ENCODE measurements at regions not wholly inside any gene's neighbourhood (a gene's known extent, or its start where the extent isn't known, plus 50 kb on each side); places are given as distances from the start of the nearest gene placed in this dataset.

- POLR2A ChIA-PET: no interaction called here
- CTCF ChIA-PET: no interaction called here
- TF ChIP-seq ZSCAN16 (tag by site-specific recombination; IDR thresholded peaks at IDR 0.05) (no peak), PRDM1 (tag by site-specific recombination; IDR thresholded peaks at IDR 0.05) (no peak), ZBTB21 (tag by site-specific recombination; IDR thresholded peaks at IDR 0.05) (no peak), ZNF311 (tag by site-specific recombination; IDR thresholded peaks at IDR 0.05; ENCODE audit: borderline replicate concordance) (no peak), PRDM10 (tag by site-specific recombination; IDR thresholded peaks at IDR 0.05) (no peak), ZNF626 (tag by site-specific recombination; IDR thresholded peaks at IDR 0.05) (no peak)
Measured at GRCh38 chr14:98186140-98186539, 1085.9 kb downstream of the BCL11B start.

GRCh38 chr14:98187281-98187680 lies 1084.7 kb downstream of the BCL11B start:
- ChIA-PET POLR2A (no interaction called here), CTCF (interaction anchor here (0.7 kb wide), 1 partner anchor 453 kb away, joined by 3 read pairs; no protein-coding TSS in a partner anchor)
- H3K27ac ChIP-seq (ENCODE audit: extremely low read depth, low read depth, low read length): no peak overlapping the region
- H3K9me3 ChIP-seq (ENCODE audit: control insufficient read depth, insufficient read depth, low read depth, low read length): no peaks in the 10 kb centered on the region
- H3K36me3 ChIP-seq (ENCODE audit: control insufficient read depth in 2 of 2, insufficient read depth in 1 of 2, low read length in 2 of 2): no peaks in the 10 kb centered on the region
- no peak overlapping the region for H3K4me3 ChIP-seq (ENCODE audit: low read depth, low read length)
- no peak for TF ChIP-seq ZNF398 (tag by site-specific recombination; IDR thresholded peaks at IDR 0.05)
- no peak for TF ChIP-seq SETDB1 (IDR thresholded peaks at IDR 0.05; ENCODE audit: insufficient read length, low read length)
- TF ChIP-seq HOXD13 (CRISPR knock-in tag; IDR thresholded peaks at IDR 0.05; ENCODE audit: borderline replicate concordance): no peak
- TF ChIP-seq ZXDB (tag by site-specific recombination; IDR thresholded peaks at IDR 0.05): no peak
- no peak for TF ChIP-seq ZNF140 (tag by site-specific recombination; IDR thresholded peaks at IDR 0.05)
- TF ChIP-seq ZBTB26 (tag by site-specific recombination; optimal IDR thresholded peaks at IDR 0.05): no peak
- TF ChIP-seq ZNF76 (tag by site-specific recombination; IDR thresholded peaks at IDR 0.05; ENCODE audit: borderline replicate concordance, low read depth): no peak
- no peak for TF ChIP-seq ZNF521 (tag by site-specific recombination; IDR thresholded peaks at IDR 0.05)
- no peak for TF ChIP-seq HOXA7 (CRISPR knock-in tag; IDR thresholded peaks at IDR 0.05; ENCODE audit: borderline replicate concordance)
- H3K4me1 ChIP-seq (ENCODE audit: control insufficient read depth, insufficient read depth, low read length): no peaks in the 10 kb centered on the region

More at GRCh38 chr14:98186140-98186539, 1085.9 kb downstream of the BCL11B start:
- Histone ChIP-seq H3K4me3 (ENCODE audit: low read depth, low read length) (no peak overlapping the region), H3K36me3 (ENCODE audit: control insufficient read depth in 2 of 2, insufficient read depth in 1 of 2, low read length in 2 of 2) (no peaks in the 10 kb centered on the region), H3K27ac (ENCODE audit: extremely low read depth, low read depth, low read length) (no peak overlapping the region), H3K9me3 (ENCODE audit: control insufficient read depth, insufficient read depth, low read depth, low read length) (no peaks in the 10 kb centered on the region), H3K4me1 (ENCODE audit: control insufficient read depth, insufficient read depth, low read length) (no peaks in the 10 kb centered on the region)

- no peaks in the 10 kb centered on the region for H3K9me3 ChIP-seq (ENCODE audit: control insufficient read depth, insufficient read depth, low read depth, low read length)
- H3K36me3 ChIP-seq (ENCODE audit: control insufficient read depth in 2 of 2, insufficient read depth in 1 of 2, low read length in 2 of 2): no peaks in the 10 kb centered on the region
- H3K27ac ChIP-seq (ENCODE audit: extremely low read depth, low read depth, low read length): no peak overlapping the region
- H3K4me3 ChIP-seq (ENCODE audit: low read depth, low read length): no peak overlapping the region
- POLR2A ChIA-PET: no interaction called here
- TF ChIP-seq HOXA7 (CRISPR knock-in tag; IDR thresholded peaks at IDR 0.05; ENCODE audit: borderline replicate concordance): no peak
- TF ChIP-seq ZNF777 (tag by site-specific recombination; IDR thresholded peaks at IDR 0.05; ENCODE audit: borderline replicate concordance): no peak
- no peak for TF ChIP-seq ZBTB48 (tag by site-specific recombination; IDR thresholded peaks at IDR 0.05)
- no peak for TF ChIP-seq ZSCAN4 (tag by site-specific recombination; IDR thresholded peaks at IDR 0.05)
- TF ChIP-seq ZNF624 (tag by site-specific recombination; IDR thresholded peaks at IDR 0.05): no peak
- no peak for TF ChIP-seq ZNF639 (tag by site-specific recombination; IDR thresholded peaks at IDR 0.05)
- no peaks in the 10 kb centered on the region for H3K4me1 ChIP-seq (ENCODE audit: control insufficient read depth, insufficient read depth, low read length)
- CTCF ChIA-PET: no interaction called here
Measured at GRCh38 chr14:98189062-98189461, 1082.9 kb downstream of the BCL11B start.
